ENCODE measurements at regions not wholly inside any gene's neighbourhood (a gene's known extent, or its start where the extent isn't known, plus 50 kb on each side); places are given as distances from the start of the nearest gene placed in this dataset.
A peak's percentile ranks its signal among the peaks of the same experiment; 100 is the strongest.

- no peak for DNase-seq
These were observed 127.7 kb upstream of the PLEKHG7 start for GRCh38 chr12:92574911-92575570.

- no peak for DNase-seq
These were observed 128.6 kb upstream of the PLEKHG7 start for GRCh38 chr12:92574051-92574783.

GRCh38 chr12:92573104-92573503, 129.7 kb upstream of the PLEKHG7 start:
- no peak for DNase-seq

GRCh38 chr12:92571844-92572543, 130.8 kb upstream of the PLEKHG7 start:
- DNase-seq = no peak

GRCh38 chr12:92571169-92571568, 131.6 kb upstream of the PLEKHG7 start:
- DNase-seq = no peak

GRCh38 chr12:92570056-92570753, 132.6 kb upstream of the PLEKHG7 start:
- DNase-seq = peak; percentile 97

- no peak for DNase-seq
These were observed 134.1 kb upstream of the PLEKHG7 start for GRCh38 chr12:92568691-92569090.

- no peak for DNase-seq
These were observed 136.3 kb upstream of the PLEKHG7 start for GRCh38 chr12:92566448-92567019.

GRCh38 chr12:92563819-92564218, 139.0 kb upstream of the PLEKHG7 start:
- no peak for DNase-seq

- DNase-seq = no peak
These were observed 140.6 kb upstream of the PLEKHG7 start for GRCh38 chr12:92562063-92562734.

GRCh38 chr12:92561543-92561899, 141.3 kb upstream of the PLEKHG7 start:
- DNase-seq = no peak

- no peak for DNase-seq
These were observed 141.9 kb upstream of the PLEKHG7 start for GRCh38 chr12:92560713-92561542.

GRCh38 chr12:92558806-92559205, 144.0 kb upstream of the PLEKHG7 start:
- no peak for DNase-seq

GRCh38 chr12:92558215-92558773, 144.5 kb upstream of the PLEKHG7 start:
- DNase-seq = no peak

- DNase-seq = no peak
These were observed 145.4 kb upstream of the PLEKHG7 start for GRCh38 chr12:92557422-92557724.

GRCh38 chr12:92556637-92557421, 146.0 kb upstream of the PLEKHG7 start:
- DNase-seq = no peak

- no peak for DNase-seq
These were observed 146.6 kb upstream of the PLEKHG7 start for GRCh38 chr12:92556141-92556540.

GRCh38 chr12:92554158-92555073, 148.4 kb upstream of the PLEKHG7 start:
- no peak for DNase-seq

GRCh38 chr12:92553389-92553788, 149.4 kb upstream of the PLEKHG7 start:
- no peak for DNase-seq
